Left lung (tissue), 4 donors: ENCODE measurements at regions not wholly inside any gene's neighbourhood (a gene's known extent, or its start where the extent isn't known, plus 50 kb on each side); places are given as distances from the start of the nearest gene placed in this dataset.

Experiments used
- ATAC-seq: fragments of 200-7000 bp; cut with Tn5 transposase; one replicate; pipeline ENCODE4 v1.9.1; 2020; ENCODE audit warnings: moderate library complexity
- DNase-seq, 4 donors: peaks; one replicate each; pipeline ENCODE4 v3.0.0-alpha.2; 2013 to 2020
- H3K27ac ChIP-seq, 2 donors: fragments of 200-600 bp; sonication (generic) in 1 of 2; one replicate each; pipeline versions ENCODE4 v1.5.0 to v1.8.0; 2020 to 2021
- H3K27me3 ChIP-seq, 2 donors: fragments of 200-600 bp; sonication (generic) in 1 of 2; one replicate each; pipeline versions ENCODE4 v1.5.0 to v1.8.0; 2020 to 2021
- H3K36me3 ChIP-seq, 2 donors: fragments of 200-600 bp; sonication (generic) in 1 of 2; one replicate each; pipeline versions ENCODE4 v1.5.0 to v1.8.0; 2020 to 2021
- H3K4me1 ChIP-seq, 2 donors: fragments of 200-600 bp; one replicate each; pipeline ENCODE4 v1.8.0; 2021
- H3K4me3 ChIP-seq, 2 donors: fragments of 200-600 bp; sonication (generic) in 1 of 2; one replicate each; pipeline versions ENCODE4 v1.5.0 to v1.8.0; 2020 to 2021; ENCODE audit warnings: mild to moderate bottlenecking in 1 of 2
- H3K9me3 ChIP-seq, 2 donors: fragments of 200-600 bp; sonication (generic) in 1 of 2; one replicate each; pipeline versions ENCODE4 v1.5.0 to v1.8.0; 2020 to 2021
- CTCF ChIP-seq, 2 donors: fragments of 200-600 bp; sonication (generic) in 1 of 2; IDR thresholded peaks; one replicate each; pipeline versions ENCODE4 v1.5.0 to v1.8.0; 2021; ENCODE audit warnings: antibody characterized with exemption in 2 of 2
- intact Hi-C, 2 donors: fragments of 100-400 bp; cut with DNase I; formaldehyde crosslinking; loops; one replicate each; pipeline versions ENCODE4 v1.11.2 to v1.14.2; 2022
- donor health status: DM: no; HTN: yes; CAD: no.
- donor health status: DM: no; HTN: no; CAD: no.

- no peak for TF ChIP-seq CTCF (IDR thresholded peaks at IDR 0.05)
- no peak overlapping the region for H3K27ac ChIP-seq
- ATAC-seq (no peak), DNase-seq (no peak)
- intact Hi-C loops, result no loop called here
- H3K4me3 ChIP-seq, result no peak overlapping the region
- no peaks in the 10 kb centered on the region for H3K27me3 ChIP-seq
- H3K36me3 ChIP-seq, result no peaks in the 10 kb centered on the region
- H3K9me3 ChIP-seq, result no peaks in the 10 kb centered on the region
- H3K4me1 ChIP-seq, result no peaks in the 10 kb centered on the region
Observed at GRCh38 chrX:152028579-152028978, 54.1 kb upstream of the GABRE start.

GRCh38 chrX:152025656-152026440 is 51.4 kb upstream of the GABRE start:
- no peak for ATAC-seq
- H3K27ac ChIP-seq, result no peak overlapping the region
- intact Hi-C loops, result no loop called here
- no peak for DNase-seq
- H3K4me3 ChIP-seq, result no peak overlapping the region
- H3K4me1 ChIP-seq, result no peaks in the 10 kb centered on the region
- no peaks in the 10 kb centered on the region for H3K27me3 ChIP-seq
- H3K36me3 ChIP-seq, result no peaks in the 10 kb centered on the region
- TF ChIP-seq CTCF (IDR thresholded peaks at IDR 0.05), result no peak
- H3K9me3 ChIP-seq, result no peaks in the 10 kb centered on the region

- no peaks in the 10 kb centered on the region for H3K36me3 ChIP-seq
- ATAC-seq (no peak), DNase-seq (no peak)
- TF ChIP-seq CTCF (IDR thresholded peaks at IDR 0.05), result no peak
- intact Hi-C loops, result no loop called here
- no peak overlapping the region for H3K4me3 ChIP-seq
- no peaks in the 10 kb centered on the region for H3K9me3 ChIP-seq
- H3K27me3 ChIP-seq, result no peaks in the 10 kb centered on the region
- no peak overlapping the region for H3K27ac ChIP-seq
- no peaks in the 10 kb centered on the region for H3K4me1 ChIP-seq
Observed at GRCh38 chrX:152024710-152025109, 50.2 kb upstream of the GABRE start.
